GM23338 (cell line): ENCODE measurements at regions not wholly inside any gene's neighbourhood (a gene's known extent, or its start where the extent isn't known, plus 50 kb on each side); places are given as distances from the start of the nearest gene placed in this dataset.

Experiments
- CREB1 ChIP-seq: fragments of 250-450 bp; sonication (Bioruptor Pico); IDR thresholded peaks from 2 replicates; pipeline ENCODE4 v1.5.0; 2020; ENCODE audit warnings: low read depth, mild to moderate bottlenecking, moderate library complexity
- ETS1 ChIP-seq: IDR thresholded peaks from 2 replicates; pipeline ENCODE4 v1.6.1; 2016; ENCODE audit warnings: antibody characterized with exemption
- EZH2 ChIP-seq: fragments of 200-600 bp; sonication (generic); IDR thresholded peaks from one replicate; pipeline ENCODE4 v1.8.0; 2017; ENCODE audit warnings: antibody characterized with exemption, mild to moderate bottlenecking, low read depth; ENCODE audit not compliant: unreplicated experiment
- POLR2AphosphoS5 ChIP-seq: IDR thresholded peaks from 2 replicates; pipeline ENCODE4 v1.6.1; 2016; ENCODE audit warnings: antibody characterized with exemption, low read depth
- STAT1 ChIP-seq: IDR thresholded peaks from one replicate; pipeline ENCODE4 v1.6.1; 2016; ENCODE audit warnings: antibody characterized with exemption; ENCODE audit not compliant: unreplicated experiment
- ZNF462 ChIP-seq: fragments of 250-450 bp; sonication (Bioruptor Pico); IDR thresholded peaks from 2 replicates; pipeline ENCODE4 v1.5.0; 2020; ENCODE audit warnings: mild to moderate bottlenecking, moderate library complexity
- TF ChIP-seq, protein P1 (sequence below), 2 experiments: fragments of 200-600 bp in 1 of 2; sonication (generic) in 1 of 2; conservative IDR thresholded peaks; 2 replicates each; pipeline versions ENCODE4 v1.5.1 to v1.6.1; 2016 to 2017; ENCODE audit warnings: antibody characterized with exemption in 2 of 2, low read depth in 2 of 2, mild to moderate bottlenecking in 2 of 2, moderate library complexity in 1 of 2

GRCh38 chr1:229846351-229846750 is 220.3 kb downstream of the URB2 start (continued):
- TF ChIP-seq ZNF462 (CRISPR knock-in tag): no peak
- TF ChIP-seq STAT1: no peak
- TF ChIP-seq, protein P1, sequence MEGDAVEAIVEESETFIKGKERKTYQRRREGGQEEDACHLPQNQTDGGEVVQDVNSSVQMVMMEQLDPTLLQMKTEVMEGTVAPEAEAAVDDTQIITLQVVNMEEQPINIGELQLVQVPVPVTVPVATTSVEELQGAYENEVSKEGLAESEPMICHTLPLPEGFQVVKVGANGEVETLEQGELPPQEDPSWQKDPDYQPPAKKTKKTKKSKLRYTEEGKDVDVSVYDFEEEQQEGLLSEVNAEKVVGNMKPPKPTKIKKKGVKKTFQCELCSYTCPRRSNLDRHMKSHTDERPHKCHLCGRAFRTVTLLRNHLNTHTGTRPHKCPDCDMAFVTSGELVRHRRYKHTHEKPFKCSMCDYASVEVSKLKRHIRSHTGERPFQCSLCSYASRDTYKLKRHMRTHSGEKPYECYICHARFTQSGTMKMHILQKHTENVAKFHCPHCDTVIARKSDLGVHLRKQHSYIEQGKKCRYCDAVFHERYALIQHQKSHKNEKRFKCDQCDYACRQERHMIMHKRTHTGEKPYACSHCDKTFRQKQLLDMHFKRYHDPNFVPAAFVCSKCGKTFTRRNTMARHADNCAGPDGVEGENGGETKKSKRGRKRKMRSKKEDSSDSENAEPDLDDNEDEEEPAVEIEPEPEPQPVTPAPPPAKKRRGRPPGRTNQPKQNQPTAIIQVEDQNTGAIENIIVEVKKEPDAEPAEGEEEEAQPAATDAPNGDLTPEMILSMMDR (conservative IDR thresholded peaks at IDR 0.05; ENCODE audit: low read depth in 2 of 2): no peak
- no peak for TF ChIP-seq CREB1 (CRISPR knock-in tag)
- no peak for TF ChIP-seq EZH2
- no peak for TF ChIP-seq ETS1
- TF ChIP-seq POLR2AphosphoS5: no peak
